Right lobe of liver (tissue), 6 donors: ENCODE measurements at regions not wholly inside any gene's neighbourhood (a gene's known extent, or its start where the extent isn't known, plus 50 kb on each side); places are given as distances from the start of the nearest gene placed in this dataset.

Experiments used
- ATAC-seq, 4 donors: fragments of 200-7000 bp; cut with Tn5 transposase; one replicate each; pipeline ENCODE4 v1.9.1; 2020; ENCODE audit warnings: mild to moderate bottlenecking in 4 of 4, moderate library complexity in 4 of 4
- DNase-seq, 3 donors: peaks; one replicate each; pipeline ENCODE4 v3.0.0-alpha.2; 2020
- H3K27ac ChIP-seq, 3 donors: fragments of 200-600 bp; one replicate each; pipeline ENCODE4 v1.8.0; 2022
- H3K27me3 ChIP-seq, 2 donors: fragments of 200-600 bp; one replicate each; pipeline ENCODE4 v1.8.0; 2022
- H3K36me3 ChIP-seq, 4 donors: fragments of 200-600 bp; sonication (generic) in 1 of 4; one replicate each; pipeline versions ENCODE4 v1.5.1 to v1.8.0; 2017 to 2022; ENCODE audit warnings: control low read depth in 1 of 4
- H3K4me1 ChIP-seq, 4 donors: fragments of 200-600 bp; sonication (generic) in 1 of 4; one replicate each; pipeline versions ENCODE4 v1.5.1 to v1.8.0; 2017 to 2022; ENCODE audit warnings: control low read depth in 1 of 4
- H3K4me3 ChIP-seq, 3 donors: fragments of 200-600 bp; one replicate each; pipeline ENCODE4 v1.8.0; 2022
- H3K9me3 ChIP-seq, 4 donors: fragments of 200-600 bp; sonication (generic) in 1 of 4; one replicate each; pipeline versions ENCODE4 v1.5.1 to v1.8.0; 2017 to 2022; ENCODE audit warnings: control low read depth in 1 of 4
- POLR2A ChIP-seq: fragments of 450-650 bp; IDR thresholded peaks from one replicate; pipeline ENCODE4 v1.6.1; 2017; ENCODE audit warnings: antibody characterized with exemption, mild to moderate bottlenecking
- WGBS: methylation state at CpG from one replicate; pipeline ENCODE4 v1.1.6; 2018; ENCODE audit warnings: low coverage, low lambda C conversion rate; ENCODE audit not compliant: insufficient coverage; ENCODE audit errors: missing lambda C conversion rate; 5-methylcytosine and 5-hydroxymethylcytosine counted together
- intact Hi-C, 2 donors: fragments of 100-400 bp; cut with DNase I; formaldehyde crosslinking; loops; one replicate each; pipeline versions ENCODE4 v1.11.2 to v1.14.1; 2022
- TF ChIP-seq, protein P1 (sequence below), 4 donors: fragments of 200-600 bp in 3 of 4; fragments of 450-650 bp in 1 of 4; IDR thresholded peaks; one replicate each; pipeline versions ENCODE4 v1.5.1 to v1.8.0; 2016 to 2022; ENCODE audit warnings: antibody characterized with exemption in 4 of 4, mild to moderate bottlenecking in 2 of 4
- donor health status: DM: no; HTN: yes; CAD: no.
- donor health status: DM: no; HTN: no; CAD: no.
- donor health status: DM: no; HTN: no; CAD: no.
- donor health status: DM: no; HTN: yes; CAD: no.
- donor health status: DM: no; HTN: yes; CAD: no.

DNA sequence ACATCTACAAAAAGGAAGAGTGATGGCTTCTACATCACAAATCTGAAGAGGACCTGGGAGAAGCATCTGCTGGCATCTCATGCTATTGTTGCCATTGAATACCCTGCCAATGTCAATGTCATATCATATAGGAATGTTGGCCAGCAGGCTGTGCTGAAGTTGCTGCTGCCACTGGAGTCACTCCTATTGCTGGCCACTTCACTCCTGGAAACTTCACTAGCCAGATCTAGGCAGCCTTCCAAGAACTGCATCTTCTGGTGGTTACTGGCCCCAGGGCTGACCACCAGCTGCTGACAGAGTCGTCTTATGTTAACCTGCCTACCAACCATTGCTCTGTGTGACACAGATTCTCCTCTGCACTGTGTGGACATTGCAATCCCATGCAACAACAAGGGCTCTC is 111.8 kb downstream of the PERP start:
- ATAC-seq, result no peak
- Histone ChIP-seq H3K4me3 (no peak overlapping the region), H3K4me1 (no peaks in the 10 kb centered on the region), H3K36me3 (no peaks in the 10 kb centered on the region), H3K9me3 (no peaks in the 10 kb centered on the region), H3K27ac (no peak overlapping the region), H3K27me3 (no peaks in the 10 kb centered on the region)
- 38% methylated on average over 1 of the region's 1 CpG for WGBS
- TF ChIP-seq POLR2A, result no peak
- TF ChIP-seq, protein P1, sequence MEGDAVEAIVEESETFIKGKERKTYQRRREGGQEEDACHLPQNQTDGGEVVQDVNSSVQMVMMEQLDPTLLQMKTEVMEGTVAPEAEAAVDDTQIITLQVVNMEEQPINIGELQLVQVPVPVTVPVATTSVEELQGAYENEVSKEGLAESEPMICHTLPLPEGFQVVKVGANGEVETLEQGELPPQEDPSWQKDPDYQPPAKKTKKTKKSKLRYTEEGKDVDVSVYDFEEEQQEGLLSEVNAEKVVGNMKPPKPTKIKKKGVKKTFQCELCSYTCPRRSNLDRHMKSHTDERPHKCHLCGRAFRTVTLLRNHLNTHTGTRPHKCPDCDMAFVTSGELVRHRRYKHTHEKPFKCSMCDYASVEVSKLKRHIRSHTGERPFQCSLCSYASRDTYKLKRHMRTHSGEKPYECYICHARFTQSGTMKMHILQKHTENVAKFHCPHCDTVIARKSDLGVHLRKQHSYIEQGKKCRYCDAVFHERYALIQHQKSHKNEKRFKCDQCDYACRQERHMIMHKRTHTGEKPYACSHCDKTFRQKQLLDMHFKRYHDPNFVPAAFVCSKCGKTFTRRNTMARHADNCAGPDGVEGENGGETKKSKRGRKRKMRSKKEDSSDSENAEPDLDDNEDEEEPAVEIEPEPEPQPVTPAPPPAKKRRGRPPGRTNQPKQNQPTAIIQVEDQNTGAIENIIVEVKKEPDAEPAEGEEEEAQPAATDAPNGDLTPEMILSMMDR (IDR thresholded peaks at IDR 0.05), result no peak
- intact Hi-C loops, result no loop called here
- no peak for DNase-seq

DNA sequence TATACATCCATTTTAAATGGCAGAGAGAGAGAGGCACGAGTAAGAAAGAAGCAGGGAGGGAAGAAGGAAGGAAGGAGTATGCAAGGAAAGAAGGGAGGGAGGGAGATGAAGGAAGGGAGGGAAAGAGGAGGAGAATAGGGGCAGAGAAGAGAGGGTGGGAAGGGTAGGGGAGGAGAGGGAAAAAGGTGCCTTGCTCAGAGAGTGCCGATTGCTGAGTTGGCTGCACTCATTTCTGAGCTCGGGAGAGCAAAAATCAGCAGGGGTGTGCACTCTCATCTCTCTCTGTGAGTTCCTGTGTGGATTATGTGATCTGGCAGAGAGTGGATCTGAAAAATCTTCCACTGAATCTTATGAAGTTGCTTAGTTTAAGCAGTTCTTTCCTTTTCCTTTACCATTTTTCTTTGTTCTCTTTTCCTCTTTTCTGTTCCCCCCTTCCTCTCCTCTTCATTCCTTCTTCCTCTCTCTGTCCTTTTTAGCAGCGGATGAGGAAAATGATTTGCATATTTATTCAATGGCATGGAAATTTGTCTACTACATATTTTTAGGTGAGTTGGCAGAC is 108.7 kb downstream of the PERP start:
- ATAC-seq (no peak), DNase-seq (no peak)
- Histone ChIP-seq H3K4me1 (no peaks in the 10 kb centered on the region), H3K27me3 (no peaks in the 10 kb centered on the region), H3K36me3 (no peaks in the 10 kb centered on the region), H3K4me3 (no peak overlapping the region), H3K27ac (no peak overlapping the region), H3K9me3 (no peaks in the 10 kb centered on the region)
- intact Hi-C loops, result no loop called here
- 60% methylated on average over 3 of the region's 4 CpGs for WGBS
- TF ChIP-seq POLR2A, result no peak
- TF ChIP-seq, protein P1 (IDR thresholded peaks at IDR 0.05), result no peak

DNA sequence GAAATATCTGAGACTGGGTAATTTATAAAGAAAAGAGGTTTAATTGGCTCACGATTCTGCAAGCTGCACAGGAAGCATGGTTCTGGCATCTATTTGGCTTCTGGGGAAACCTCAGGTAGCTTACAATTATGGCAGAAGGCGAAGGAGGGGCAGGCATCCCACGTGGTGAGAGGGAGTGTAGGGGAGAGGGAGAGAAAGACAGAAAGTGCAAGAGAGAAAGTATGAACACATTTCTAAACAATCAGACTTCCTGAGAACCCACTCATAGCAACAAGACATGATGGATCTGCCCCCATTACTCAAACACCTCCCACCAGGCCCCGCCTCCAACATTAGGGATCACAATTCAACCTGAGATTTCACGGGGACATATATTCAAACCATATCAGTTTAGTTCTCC is 107.4 kb downstream of the PERP start:
- H3K27me3 ChIP-seq, result no peaks in the 10 kb centered on the region
- TF ChIP-seq, protein P1 (IDR thresholded peaks at IDR 0.05), result no peak
- no peak for TF ChIP-seq POLR2A

DNA sequence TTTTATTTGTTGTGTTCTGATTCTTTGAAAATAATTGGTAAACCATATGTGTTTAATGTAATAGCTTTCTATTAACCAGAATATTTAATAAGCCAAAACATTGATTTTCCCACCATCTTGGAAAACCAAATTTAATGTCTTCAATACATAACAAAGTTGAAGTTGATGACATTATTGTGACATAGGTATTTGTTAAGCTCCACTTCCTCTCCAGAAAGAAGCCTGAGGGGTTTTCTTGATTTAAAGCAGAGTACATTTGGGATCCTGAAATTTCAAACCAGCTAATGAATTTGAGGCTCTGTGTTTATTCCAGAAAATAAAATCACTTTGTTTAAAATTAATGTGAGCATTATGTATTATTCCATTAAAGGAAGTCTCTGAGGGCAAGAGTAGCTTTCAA is 106.3 kb downstream of the PERP start:
- intact Hi-C loops, result loop anchor here (5.0 to 10.0 kb wide), 2 partner anchors 106 to 114 kb away; partner anchors contain the start of gene PERP (in 1 of the 2)
- no peak for TF ChIP-seq POLR2A
- TF ChIP-seq, protein P1 (IDR thresholded peaks at IDR 0.05), result no peak
- Histone ChIP-seq H3K27ac (no peak overlapping the region), H3K27me3 (no peaks in the 10 kb centered on the region), H3K9me3 (no peaks in the 10 kb centered on the region), H3K36me3 (no peaks in the 10 kb centered on the region), H3K4me3 (no peak overlapping the region), H3K4me1 (no peaks in the 10 kb centered on the region)
- no peak for DNase-seq
- ATAC-seq, result no peak

More for the DNA sequence above, 107.4 kb downstream of the PERP start:
- ATAC-seq (no peak), DNase-seq (no peak)
- intact Hi-C loops, result loop anchor here (5.0 to 10.0 kb wide), 2 partner anchors 107 to 115 kb away; partner anchors contain the start of gene PERP (in 1 of the 2)
- Histone ChIP-seq H3K4me3 (no peak overlapping the region), H3K4me1 (no peaks in the 10 kb centered on the region), H3K9me3 (no peaks in the 10 kb centered on the region), H3K27ac (no peak overlapping the region), H3K36me3 (no peaks in the 10 kb centered on the region)
- WGBS, result 57% methylated on average over 5 of the region's 5 CpGs
